GM12891 (cell line): ENCODE measurements at regions not wholly inside any gene's neighbourhood (a gene's known extent, or its start where the extent isn't known, plus 50 kb on each side); places are given as distances from the start of the nearest gene placed in this dataset.

Experiments
- PAX5 ChIP-seq: IDR thresholded peaks from 2 replicates; pipeline ENCODE4 v1.6.1; 2011; ENCODE audit warnings: low read length, moderate library complexity, mild to moderate bottlenecking; ENCODE audit not compliant: insufficient read depth, severe bottlenecking
- POLR2A ChIP-seq: IDR thresholded peaks from 2 replicates; pipeline ENCODE4 v1.6.1; 2011; ENCODE audit warnings: low read depth, low read length, control low read depth
- POLR2AphosphoS5 ChIP-seq: IDR thresholded peaks from 2 replicates; pipeline ENCODE4 v1.6.1; 2011; ENCODE audit warnings: low read depth, low read length, control low read depth
- SPI1 ChIP-seq: IDR thresholded peaks from 2 replicates; pipeline ENCODE4 v1.6.1; 2011; ENCODE audit warnings: low read depth, low read length, control low read depth
- TAF1 ChIP-seq: IDR thresholded peaks from 2 replicates; pipeline ENCODE4 v1.6.1; 2011; ENCODE audit warnings: low read depth, low read length, control low read depth

DNA sequence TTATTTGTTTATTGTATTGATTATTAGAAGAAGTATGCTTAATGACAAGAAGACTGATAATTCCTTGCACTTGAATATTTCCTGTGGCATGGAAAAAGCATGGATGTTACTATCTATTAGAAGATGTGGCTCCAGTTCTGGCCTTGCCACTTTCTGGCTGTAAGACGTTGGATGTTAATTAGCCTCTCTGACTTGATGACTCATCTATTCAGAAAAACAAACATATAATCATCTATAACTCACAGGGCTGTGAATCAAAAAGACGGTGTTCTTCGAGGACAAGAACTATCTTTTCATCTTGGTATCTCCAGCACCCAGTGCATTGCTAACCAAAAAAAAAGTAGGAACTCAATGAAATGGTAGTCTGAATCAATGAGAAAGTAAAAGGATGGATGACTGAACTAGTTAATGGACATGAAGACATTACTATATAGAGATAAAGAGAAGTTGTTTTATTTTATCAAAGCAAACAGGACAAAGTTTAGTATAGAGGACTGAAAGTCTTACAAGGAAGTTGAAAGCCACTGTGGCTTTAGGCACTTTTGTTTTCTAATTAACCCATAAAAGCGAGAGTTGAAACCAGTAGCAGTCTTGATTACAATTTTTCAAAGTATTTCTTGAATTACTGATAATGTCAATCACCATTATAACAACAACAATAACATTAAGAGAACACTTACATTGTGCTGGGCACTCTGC lies 145.3 kb downstream of the RND3 start:
- TF ChIP-seq POLR2A (no peak), SPI1 (no peak), PAX5 (no peak), POLR2AphosphoS5 (no peak), TAF1 (no peak)
